ENCODE measurements at regions not wholly inside any gene's neighbourhood (a gene's known extent, or its start where the extent isn't known, plus 50 kb on each side); places are given as distances from the start of the nearest gene placed in this dataset.

- TF ChIP-seq, protein P1, sequence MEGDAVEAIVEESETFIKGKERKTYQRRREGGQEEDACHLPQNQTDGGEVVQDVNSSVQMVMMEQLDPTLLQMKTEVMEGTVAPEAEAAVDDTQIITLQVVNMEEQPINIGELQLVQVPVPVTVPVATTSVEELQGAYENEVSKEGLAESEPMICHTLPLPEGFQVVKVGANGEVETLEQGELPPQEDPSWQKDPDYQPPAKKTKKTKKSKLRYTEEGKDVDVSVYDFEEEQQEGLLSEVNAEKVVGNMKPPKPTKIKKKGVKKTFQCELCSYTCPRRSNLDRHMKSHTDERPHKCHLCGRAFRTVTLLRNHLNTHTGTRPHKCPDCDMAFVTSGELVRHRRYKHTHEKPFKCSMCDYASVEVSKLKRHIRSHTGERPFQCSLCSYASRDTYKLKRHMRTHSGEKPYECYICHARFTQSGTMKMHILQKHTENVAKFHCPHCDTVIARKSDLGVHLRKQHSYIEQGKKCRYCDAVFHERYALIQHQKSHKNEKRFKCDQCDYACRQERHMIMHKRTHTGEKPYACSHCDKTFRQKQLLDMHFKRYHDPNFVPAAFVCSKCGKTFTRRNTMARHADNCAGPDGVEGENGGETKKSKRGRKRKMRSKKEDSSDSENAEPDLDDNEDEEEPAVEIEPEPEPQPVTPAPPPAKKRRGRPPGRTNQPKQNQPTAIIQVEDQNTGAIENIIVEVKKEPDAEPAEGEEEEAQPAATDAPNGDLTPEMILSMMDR (conservative IDR thresholded peaks at IDR 0.05; ENCODE audit: low read length) = no peak
- no peak for TF ChIP-seq EZH2phosphoT487 (IDR thresholded peaks at IDR 0.05; ENCODE audit: borderline replicate concordance, low read depth, low read length)
Measured at GRCh38 chr5:175306381-175306780, 137.6 kb downstream of the DRD1 start.
